Right forelimb (tissue), 1 donor: ENCODE measurements at regions not wholly inside any gene's neighbourhood (a gene's known extent, or its start where the extent isn't known, plus 50 kb on each side); places are given as distances from the start of the nearest gene placed in this dataset.
"Not testable (repeated sequence)": the region's sequence is repeated elsewhere in the genome, so short reads cannot be mapped to it uniquely, and the experiment has no call there.

Experiments
- DNase-seq: peaks from one replicate; pipeline ENCODE4 v3.0.0-alpha.2; 2018

- not testable (repeated sequence) for DNase-seq
Measured at GRCh38 chr2:40712197-40712894, 260.5 kb upstream of the SLC8A1 start.

DNA sequence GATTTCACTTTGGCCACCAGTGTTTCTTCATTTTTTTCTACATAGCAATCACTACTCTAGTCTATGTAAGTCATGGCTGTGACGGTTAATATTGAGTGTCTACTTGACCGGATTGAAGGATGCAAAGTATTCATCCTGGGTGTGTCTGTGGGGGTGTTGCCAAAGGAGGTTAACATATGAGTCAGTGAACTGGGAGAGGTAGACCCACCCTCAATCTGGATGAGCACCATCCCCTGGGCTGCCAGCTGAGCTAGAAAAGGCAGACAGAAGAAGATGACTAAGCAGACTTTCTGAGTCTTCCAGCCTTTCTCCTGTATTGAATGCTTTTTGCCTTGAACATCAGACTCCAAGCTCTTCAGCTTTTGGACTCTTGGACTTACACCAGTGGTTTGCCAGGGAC is 265.0 kb upstream of the SLC8A1 start:
- no peak for DNase-seq

DNA sequence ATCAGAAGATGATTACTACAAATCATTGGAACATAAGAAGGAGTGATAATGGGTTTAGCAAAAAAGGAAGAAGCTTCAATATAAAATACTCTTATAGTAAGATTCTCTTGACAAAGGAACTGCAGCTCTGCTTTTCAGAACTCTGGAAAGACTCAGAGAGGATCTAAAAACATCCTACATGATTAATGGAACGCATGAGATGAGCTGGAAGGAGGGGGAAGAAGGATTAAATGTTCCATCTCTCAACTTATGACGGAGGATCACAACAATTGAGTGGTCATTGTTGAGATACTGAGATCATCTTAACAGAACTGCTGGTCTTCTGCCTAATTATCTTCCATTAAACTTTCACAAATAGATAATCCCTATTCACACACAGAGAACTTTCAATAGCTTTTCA is 267.5 kb upstream of the SLC8A1 start:
- DNase-seq = no peak

DNA sequence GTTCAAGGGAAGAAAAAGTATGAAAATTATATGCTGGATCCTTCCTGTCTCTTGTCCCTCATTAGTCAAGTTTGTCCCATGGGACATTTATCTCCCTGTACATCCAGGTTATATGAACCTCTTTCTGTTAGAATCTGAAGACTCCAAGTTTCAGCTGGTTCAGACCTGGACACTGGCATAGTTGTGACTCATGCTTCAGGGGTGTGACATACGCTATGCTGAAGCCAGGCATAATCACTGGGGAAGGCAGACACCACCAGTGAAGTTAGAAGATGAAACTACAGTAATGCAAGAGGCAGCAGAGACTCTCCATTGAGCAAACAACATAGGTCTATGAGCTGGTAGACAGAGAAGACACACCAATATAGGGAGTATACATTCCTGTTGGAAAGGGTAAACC is 269.7 kb upstream of the SLC8A1 start:
- no peak for DNase-seq

DNA sequence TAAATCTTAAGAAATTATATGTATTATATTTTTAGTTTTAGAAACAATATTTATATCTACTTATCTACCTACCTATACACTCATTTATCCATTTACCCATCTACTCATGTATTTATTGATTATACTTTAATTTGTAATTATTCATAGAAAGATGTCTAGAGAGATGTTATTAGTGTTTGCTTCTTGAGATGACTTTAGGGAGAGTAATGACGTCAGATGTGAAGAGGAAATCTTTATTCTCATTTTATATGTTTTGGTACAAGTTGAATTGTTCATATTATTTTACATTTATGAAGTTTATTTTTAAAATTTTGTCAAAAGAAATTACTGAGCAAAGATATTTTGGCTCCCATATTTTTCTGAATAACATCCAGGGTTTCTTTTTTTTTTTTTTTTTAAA is 271.3 kb upstream of the SLC8A1 start:
- no peak for DNase-seq

DNA sequence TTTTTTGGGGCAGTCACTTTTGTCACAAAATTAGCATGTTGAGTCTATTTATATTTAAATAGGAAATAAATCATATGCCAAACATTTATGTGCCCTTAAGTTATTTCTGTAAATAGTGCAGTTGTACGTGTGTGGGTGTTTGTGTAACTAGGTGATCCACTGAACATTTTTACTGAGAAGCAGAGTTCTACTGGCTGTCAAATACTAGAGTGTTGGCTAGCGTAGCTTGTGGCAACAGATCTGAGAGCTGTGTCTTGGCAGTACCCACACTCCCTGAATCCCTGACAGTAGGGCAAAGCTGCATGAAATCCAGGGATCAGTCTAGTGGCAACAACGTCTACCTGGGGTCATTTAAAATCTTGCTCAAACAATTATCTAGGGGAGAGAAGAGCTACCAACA is 273.1 kb upstream of the SLC8A1 start:
- no peak for DNase-seq

DNA sequence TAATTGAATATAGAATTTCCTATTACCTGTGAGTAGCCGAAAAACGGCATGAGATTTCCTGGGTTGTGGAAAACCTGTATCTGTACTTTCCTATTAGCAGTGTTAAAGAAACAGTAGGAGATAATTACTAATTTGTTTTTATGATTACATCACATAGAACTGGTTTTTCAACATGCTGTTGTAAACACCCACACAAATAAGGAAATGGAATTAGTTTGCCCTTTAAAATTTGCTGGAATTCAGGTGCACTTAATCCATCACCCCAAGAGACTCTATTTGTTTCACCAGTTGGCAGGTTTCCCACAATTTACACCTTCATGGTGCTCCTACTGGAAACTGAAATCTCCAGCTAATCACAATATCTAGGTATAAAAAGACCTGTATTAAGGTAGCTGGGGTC is 274.1 kb upstream of the SLC8A1 start:
- no peak for DNase-seq

DNA sequence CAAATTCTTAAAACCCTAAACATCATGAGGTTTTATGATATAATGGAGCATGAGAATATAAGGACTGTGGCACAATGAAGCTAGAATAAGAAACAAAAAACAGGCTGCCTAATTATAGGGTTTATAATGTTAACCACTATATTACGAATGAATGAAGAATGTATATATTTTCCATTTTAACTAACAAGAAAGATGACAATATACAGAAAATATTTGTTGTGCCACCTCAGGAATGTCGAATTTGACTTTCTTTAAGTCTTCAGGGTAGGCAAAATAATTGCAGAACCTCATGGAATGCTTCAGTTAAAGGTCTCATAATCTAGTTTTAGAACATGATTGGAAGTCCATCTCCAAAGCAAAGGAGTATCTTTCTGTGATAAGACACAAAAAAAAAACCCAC is 282.9 kb upstream of the SLC8A1 start:
- no peak for DNase-seq

- no peak for DNase-seq
Measured at GRCh38 chr2:40737180-40737579, 285.3 kb upstream of the SLC8A1 start.

DNA sequence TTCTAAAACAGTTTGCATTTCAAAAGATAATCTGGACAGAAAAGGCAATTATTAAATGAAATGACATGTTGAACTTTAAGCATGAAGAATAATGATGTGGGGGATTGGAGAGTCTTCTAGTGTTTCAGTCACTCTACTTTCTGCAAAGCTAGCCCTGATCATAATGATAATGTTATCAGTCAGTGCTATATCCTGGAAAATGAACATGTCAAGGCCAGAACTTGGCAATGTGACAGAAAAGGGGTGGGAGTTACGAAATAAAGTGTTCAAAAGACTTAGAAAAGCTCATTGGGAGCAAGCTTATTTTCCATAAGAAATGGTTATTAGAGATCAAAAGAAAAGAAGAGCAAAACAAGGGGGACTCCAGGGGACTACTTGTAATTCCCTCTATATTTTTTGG is 288.5 kb upstream of the SLC8A1 start:
- no peak for DNase-seq

- no peak for DNase-seq
Measured at GRCh38 chr2:40741532-40741931, 289.6 kb upstream of the SLC8A1 start.

DNA sequence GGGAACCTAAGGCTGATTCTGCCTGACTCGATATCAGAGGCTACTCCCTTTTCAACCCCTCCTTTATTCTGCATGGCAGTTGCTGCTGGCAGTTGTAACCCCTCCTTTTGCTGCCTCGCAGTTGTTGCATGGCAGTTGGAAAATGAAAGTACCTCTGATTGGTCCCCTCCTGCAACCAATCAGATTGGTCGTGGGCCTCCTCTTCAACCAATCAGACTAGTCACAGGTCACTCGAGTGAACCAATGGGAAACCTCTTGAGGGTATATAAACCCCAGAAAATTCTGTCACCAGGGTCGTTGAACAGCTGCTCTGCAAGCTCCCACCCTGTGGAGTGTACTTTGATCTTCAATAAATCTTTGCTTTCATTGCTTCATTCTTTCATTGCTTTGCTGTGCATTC is 294.3 kb upstream of the SLC8A1 start:
- DNase-seq = no peak

DNA sequence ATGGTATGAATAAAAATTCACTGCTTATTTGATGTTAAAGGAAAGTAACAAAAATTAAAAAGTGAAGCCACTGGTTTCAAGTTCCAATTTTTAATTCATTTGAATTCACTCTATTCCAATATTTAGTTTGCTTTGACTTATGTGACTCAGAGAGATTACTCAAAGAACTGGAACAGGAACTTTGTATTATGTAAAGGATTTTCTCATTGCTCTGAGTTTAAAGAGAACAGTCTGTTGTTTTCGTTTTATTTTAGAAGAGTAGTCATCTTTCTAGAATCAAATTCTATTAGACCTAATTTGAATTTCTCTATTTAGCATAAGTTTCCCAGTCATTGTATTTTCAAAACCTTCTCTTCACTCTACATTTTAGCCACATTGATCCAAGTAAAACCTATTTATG is 300.1 kb upstream of the SLC8A1 start:
- no peak for DNase-seq

- DNase-seq = no peak
Measured at GRCh38 chr2:40752796-40753195, 300.9 kb upstream of the SLC8A1 start.

- DNase-seq = no peak
Measured at GRCh38 chr2:40754912-40755311, 303.0 kb upstream of the SLC8A1 start.

DNA sequence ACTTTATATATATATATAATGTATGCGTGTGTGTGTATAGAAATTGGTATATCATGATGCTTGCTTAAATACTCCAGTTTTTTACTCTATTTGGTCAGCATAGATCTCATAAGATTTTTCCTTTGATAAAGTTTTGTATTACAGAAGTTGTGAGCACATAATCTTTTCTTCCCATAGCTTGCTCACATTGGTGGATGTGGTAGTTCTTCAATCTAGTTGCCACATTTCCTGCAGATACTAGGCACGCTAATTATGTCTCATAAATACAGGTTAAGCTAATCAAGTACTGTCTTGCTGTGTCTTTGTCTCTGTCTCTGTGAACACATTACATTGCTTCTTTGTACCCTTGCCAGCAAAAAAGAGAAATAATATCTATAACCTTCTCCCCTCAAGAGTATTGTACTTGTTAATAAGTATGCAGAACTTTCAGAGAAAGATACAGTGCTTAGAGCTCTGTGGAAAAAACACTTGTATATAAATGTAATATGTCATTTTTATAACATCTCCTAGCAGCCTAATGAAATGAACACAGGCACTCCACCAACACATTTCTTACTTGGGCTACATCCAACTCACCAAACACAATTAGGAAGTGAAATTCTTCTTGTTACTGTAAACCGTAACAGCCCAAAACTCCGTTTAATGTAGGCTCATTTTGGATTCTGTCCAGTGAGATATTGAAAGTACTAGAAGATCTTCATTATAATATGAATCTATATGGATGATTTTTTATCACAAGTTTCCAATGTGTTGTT is 306.7 kb upstream of the SLC8A1 start:
- no peak for DNase-seq

- DNase-seq = no peak
Measured at GRCh38 chr2:40760071-40760666, 308.3 kb upstream of the SLC8A1 start.

DNA sequence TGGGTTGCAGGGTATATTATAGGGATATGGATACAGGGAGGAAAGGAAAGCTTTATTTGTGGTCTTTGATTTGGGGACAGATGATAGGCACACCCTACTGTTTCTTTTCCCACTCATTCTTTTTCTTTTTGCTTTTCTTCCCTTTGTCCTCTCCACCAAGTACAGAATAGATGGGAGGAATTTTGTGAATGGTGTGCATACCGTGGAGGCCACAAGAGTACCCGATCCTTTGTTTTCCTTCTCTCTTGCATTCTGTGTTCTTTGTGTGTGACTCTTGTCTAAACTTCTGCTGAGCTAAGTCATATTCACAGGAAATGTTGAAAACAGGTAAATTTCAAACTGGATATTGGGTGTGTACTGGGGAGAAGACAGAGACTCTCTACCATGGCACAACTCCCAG is 321.4 kb upstream of the SLC8A1 start:
- DNase-seq = no peak

- no peak for DNase-seq
Measured at GRCh38 chr2:40783704-40784103, 331.8 kb upstream of the SLC8A1 start.

DNA sequence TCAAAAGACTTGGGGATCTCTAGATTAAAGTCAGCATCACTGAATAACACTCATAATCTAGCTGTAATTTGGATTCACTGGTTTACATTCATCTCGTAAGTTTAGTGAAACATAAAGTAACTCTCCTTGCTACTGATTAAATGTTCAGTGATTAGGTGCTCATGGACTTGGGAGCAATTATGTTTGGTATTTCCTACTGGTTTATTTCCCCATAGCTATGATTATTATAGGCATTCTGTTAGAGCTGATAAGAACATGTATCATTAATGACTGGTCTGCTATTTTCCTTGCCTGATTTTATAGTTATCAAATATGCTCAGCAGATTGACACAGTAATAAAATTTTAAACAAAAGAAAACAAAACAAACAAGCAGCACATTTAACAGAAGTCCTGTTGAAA is 334.7 kb upstream of the SLC8A1 start:
- no peak for DNase-seq

DNA sequence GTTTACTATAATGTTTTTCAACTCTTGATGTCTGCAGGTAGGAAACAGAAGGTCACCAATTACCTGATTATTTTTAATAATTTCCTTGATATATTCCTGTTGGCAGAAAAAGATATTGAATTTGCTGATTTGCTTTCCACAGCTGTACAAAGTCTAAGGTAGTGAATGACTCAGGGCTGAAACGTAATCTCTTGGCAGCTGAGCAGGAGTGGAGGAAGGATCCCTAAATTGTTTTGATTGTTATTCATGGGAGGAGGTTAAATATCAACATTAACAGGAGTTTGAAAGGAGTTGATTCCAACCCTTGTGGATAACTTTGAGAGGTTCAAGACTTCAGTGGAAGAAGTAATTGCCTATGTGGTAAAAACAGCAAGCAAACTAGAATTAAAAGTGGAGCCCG is 345.2 kb upstream of the SLC8A1 start:
- no peak for DNase-seq

GRCh38 chr2:40803900-40804299 is 352.0 kb upstream of the SLC8A1 start:
- DNase-seq = no peak

- no peak for DNase-seq
Measured at GRCh38 chr2:40809156-40809555, 357.3 kb upstream of the SLC8A1 start.

- DNase-seq = no peak
Measured at GRCh38 chr2:40814616-40815015, 362.7 kb upstream of the SLC8A1 start.
